HG03135 (cell line): ENCODE measurements at regions not wholly inside any gene's neighbourhood (a gene's known extent, or its start where the extent isn't known, plus 50 kb on each side); places are given as distances from the start of the nearest gene placed in this dataset.

Experiments
- ATAC-seq: cut with Tn5 transposase; IDR thresholded peaks from one replicate; pipeline ENCODE4 v1.9.1; 2021; ENCODE audit warnings: mild to moderate bottlenecking, moderate library complexity; ENCODE audit not compliant: unreplicated experiment

DNA sequence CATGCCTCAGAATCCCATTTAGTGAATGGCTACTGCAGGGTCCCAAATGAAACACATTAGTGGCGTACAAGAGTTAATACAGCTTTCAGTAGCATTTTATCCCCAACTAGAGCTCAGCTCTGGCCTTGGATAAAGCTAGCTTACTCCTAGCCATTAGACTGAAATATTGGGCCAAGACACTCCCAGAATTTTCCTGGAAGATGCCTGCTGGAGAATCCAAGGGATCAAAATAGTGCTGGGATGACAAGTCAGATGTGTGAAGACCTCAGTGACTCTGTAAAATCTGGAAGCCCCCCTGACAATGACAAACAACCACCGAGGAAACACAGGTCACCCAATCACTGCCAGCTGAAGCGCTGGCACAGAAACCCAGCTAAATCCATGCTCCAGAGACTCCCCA is 303.1 kb upstream of the SORL1-AS1 start:
- ATAC-seq, result no peak

DNA sequence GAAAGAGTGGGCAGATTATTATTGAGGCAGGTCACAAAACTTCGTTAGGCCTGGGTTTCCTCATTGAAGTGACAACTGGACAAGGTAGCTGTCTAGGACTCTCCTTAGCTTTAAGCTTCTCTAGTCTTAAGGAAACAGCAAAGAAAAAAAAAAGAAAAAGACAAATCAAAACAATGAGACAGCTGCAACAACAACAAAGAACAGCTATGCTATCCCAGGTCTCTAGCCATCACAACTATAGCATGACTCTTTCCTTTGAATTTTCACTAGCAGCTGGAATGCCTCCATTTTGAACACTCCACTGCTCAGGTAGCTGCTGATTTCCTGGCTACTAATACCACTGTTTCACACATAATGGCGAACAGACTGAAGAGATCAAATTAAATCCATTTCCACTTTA is 302.4 kb upstream of the SORL1-AS1 start:
- ATAC-seq, result no peak

DNA sequence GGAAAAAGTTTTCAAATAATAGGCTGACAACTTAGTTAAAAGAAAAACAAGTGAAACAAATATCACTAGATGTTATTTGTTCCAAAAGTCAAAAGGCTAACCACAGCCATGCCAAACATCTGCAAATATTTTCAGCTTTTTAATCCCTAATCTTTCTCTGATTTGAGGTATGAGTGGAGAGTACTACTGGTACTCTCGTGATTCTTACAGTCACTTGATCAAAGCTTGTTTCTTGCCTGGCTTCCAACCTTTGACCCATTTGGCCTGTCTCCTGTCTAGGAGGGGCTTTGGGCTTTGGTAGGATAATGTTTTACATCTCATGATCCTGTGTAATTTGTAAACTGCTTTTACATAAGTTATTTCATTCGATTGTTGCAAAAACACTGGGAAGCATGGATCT is 301.8 kb upstream of the SORL1-AS1 start:
- no peak for ATAC-seq

DNA sequence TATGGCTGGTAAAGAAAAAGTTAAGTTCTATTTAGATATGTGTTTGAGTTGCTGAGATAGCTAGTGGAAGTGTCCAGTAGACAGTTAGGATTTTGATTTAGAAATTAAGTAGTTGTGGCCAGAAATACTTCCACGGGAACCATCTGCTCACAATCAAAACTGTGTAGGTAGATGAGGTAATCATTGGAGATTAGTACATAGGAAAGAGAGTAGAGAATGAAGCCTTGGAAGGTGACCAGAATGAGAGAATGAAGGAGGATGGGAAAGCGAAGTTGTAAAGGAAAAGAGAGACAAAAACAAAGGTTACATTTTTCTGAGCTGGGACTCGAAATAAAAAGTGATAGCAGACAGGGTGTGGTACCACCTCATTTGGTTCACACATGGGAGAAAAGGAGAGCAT is 296.9 kb upstream of the SORL1-AS1 start:
- ATAC-seq, result no peak

DNA sequence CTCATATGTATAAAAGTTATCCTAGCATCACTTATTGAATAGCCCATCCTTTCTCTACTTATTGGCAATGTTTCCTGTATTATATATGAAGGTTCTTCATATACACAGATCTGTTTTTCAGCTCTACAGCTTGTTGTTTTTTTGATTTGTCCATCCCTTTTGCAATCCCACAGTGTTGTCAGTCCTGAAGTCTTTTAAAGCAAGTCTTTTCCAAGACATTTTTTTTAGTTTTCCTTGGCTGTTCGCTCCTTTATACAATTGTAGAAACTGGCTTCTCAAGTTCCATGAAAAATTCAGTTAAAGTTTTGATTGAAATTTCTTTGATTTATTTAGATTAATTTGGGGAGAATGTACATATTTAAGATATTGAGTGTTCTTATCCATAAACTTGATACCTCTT is 295.3 kb upstream of the SORL1-AS1 start:
- no peak for ATAC-seq

DNA sequence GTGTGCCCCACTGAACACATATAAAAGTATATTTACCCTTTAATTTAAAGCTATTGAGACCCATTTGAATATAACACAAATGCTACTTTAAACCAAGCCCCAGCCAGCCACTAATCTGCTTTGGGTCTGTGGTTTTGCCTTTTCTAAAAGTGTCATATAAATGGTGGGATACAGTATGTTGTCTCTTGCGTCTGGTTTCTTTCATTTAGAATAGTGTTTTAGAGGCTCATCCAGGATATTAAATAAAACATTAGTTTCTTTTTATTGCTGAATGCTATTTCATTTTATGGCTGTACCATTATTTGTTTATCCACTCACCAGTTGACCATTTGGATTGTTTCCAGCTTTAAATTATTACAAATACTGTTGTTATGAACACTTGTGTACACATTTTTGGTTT is 290.5 kb upstream of the SORL1-AS1 start:
- ATAC-seq, result no peak

DNA sequence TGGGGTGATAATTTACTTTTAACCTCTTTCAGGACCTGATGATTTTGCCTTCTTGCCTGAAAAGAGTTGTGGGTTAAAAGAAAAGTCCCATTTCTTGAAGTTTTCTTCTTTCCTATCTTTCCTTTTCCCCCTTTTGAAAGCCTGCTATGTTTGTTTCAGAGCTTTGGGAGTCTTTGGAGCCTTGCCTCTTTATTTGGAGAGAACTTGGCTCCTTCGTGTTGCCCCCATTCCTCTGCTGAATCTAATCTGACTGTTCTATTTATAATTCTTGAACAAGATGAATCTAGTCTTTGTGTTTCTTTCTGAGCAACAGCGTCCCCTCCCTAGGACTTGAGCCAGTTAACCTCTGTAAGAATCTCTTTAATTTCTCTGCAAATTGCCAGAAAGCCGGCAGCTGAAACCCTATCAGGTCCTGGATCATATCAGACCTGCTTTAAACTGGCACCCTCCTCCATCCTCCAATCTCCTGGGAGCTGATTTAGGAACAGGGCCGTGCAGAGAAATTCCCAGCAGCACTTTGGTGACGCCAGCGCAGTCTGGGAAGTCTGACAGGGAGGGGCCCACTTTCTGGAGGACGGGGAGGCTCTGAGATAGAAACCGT is 289.1 kb upstream of the SORL1-AS1 start:
- ATAC-seq, result no peak

DNA sequence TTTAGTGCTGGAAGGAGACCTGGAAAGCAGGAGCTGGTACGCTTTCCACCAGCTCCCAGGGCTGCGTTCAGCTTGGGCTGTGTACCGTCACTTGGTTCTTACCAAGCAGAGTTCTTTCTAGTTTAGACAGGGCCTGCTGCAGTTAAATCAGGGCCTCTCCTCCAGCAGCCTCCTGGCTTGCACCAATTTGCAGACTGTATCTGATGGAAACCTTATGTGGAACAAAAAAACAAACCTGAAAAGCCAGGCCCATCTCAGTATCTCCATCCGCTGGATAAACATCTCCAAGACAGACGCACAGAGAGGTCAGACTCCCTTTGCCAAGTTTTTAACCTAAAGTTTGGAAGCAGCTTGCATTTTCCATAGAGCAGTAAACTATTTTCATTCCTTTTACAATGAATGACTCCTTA is 288.6 kb upstream of the SORL1-AS1 start:
- ATAC-seq, result no peak

DNA sequence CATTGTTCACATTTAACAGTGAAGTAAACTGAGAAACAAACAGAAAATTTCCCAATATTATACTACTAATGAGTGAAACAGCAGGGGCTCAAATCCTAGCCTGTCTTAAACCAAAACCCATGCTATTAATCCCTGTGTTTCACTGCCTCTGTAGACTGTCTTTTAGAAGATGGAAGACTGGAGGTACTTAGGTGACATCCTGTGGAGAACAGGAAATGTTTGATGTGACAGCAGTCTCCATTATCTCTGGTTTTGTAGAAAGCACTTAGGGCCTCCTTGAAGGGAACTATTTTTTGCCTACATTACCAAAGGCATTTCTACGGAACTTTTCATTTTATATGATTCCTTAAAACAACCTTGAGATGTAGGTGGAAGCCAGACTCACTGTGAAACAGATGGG is 288.1 kb upstream of the SORL1-AS1 start:
- ATAC-seq, result no peak

DNA sequence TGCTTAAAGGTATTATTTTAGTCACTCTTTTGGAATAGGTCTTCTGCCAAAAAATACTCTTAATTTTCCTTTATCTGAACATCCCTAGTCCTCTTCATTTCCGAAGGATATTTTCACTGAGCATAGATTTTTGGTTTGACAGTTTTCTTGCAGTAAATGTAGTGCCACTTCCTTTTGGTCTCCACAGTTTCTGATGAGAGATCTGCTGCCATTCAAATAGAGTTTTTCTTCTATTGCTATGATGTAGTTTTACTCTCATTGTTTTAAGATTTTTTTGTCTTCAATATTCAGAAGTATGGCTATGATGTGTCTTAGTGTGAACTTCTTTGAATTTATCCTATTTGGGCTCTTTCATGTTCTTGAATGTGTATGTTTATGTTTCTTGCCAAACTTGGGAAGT is 281.1 kb upstream of the SORL1-AS1 start:
- ATAC-seq, result no peak

DNA sequence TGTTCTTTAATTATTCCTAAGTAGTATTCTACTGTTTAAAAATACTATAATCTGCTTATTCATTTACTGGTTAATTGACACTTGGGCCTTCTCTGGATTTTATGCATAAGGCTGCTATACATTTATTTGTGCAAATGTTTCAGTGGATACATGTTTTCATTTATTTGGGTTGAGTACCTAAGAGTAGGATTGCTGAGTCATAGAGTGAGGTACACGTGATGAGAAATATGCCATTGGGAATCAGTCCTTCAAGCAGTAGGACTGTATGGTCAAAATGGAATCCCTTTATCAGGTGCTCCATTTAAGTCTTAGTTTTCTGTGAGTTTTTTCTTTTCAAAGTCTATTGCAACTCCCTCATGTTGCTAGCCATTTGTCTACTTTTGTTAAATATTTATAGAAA is 275.2 kb upstream of the SORL1-AS1 start:
- ATAC-seq, result no peak

DNA sequence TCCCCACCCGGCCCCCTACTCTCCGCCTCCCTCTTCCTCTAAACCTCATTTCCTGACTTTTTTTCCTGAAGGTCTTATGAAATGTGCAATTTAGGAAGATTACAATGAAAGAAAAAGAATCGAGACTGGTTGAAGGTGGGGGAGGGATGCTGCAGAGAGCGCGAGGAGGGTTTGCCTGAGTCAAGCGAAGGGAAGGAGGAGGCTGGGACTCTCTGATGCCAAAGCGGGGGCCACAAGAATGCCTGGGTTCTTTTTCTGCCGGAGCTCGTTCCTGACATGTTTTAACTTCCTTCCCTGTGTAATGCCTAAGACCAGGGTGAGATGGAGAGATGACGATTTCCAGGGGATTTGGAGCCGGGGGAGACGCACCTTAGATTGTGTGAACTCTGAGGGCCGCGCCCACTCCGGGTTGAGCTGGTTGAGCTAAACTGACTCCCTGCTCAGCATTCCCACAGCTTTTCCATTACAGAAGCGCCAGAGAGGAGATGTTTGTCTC is 270.5 kb upstream of the SORL1-AS1 start:
- ATAC-seq, result no peak

DNA sequence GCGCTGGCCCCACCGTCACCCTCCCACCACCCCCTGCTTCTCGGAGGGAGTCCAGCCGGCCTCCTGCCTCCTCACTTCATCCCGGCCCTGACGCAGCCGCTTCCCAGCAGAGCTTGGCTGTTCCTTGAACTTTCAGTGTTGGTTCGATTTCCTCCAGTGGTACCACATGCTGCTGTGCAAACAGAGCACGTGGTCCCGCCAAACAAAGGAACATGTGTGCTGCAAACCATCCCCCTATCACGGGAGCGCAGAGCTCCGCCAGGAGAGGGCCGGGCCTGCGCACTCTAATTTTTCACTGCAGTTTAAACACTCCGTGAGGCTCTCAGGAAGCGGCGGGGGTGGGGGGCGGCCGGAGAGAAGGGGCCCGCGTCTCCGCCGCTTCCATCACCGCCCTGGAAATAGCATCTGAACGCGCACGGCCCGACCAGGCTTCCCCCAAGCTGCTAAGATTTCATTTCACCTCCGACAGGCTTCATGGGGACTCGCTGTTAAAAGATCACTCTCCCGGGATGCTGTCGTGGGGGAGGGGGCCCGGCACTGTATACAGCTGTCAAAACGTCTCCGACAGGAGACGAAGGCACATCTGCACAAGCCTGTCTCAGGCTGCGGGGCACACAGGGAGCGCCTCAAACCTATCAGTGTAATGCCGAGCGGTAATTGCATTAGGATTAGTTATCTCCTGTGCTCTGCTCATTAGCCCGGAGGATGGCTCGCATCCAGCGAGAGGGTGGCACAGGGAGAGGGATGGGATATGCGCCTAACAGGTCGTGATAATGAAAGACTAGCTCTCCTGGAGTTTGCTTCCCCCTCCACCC is 269.9 kb upstream of the SORL1-AS1 start:
- no peak for ATAC-seq

DNA sequence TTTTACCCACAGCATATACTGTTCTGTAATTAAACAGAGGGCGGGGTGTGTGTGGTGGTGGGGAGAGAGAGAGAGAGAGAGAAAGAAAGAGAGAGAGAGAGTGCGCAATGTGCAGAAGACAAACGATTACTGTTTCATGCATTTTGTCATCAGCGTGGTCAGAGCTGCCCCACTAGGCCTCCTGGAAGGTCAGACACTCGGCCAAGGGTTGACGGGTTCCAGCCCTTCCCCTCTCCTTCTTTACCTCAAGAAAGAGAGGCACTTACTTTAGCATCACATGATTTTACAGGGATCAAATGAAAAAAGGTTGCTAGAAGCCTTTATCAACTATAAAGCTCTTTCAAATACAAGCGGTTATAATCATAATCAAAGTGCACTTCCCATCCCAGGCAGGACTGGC is 269.2 kb upstream of the SORL1-AS1 start:
- no peak for ATAC-seq

DNA sequence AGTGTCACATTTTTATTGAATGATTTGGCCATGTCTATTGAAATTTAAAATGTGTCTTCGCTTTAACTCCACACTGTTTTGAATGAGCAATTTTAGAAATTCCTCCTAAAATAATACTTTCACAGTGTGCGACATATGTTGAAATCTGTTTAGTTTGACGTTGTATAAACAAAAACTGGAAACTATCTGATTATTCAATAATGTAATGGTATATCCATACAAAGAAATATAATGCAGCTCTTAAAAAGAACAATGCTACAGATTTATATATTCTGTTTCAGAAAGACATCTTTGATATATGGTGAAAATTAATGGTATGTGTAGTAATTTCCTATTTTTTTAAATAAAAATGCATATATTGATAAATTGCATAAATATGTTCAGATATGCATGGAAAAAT is 268.7 kb upstream of the SORL1-AS1 start:
- no peak for ATAC-seq

DNA sequence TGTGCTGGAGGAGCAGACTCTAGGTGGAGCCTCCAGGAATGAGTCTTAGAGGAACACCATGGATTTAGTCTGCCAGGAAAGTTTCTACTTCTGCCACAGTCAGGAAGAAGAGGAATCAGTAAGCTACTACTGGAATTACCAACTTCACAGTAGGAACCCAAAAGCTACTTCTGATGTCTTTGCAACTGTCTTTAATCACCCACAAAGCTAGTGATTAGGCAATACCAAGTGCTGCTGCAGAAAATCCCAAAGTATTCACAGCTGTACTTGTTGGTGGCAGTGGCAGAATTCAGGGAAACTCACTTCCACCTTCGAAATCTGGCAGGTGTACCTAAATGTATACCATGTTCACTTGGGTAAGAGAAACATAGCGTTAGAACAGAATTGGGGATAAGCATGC is 264.5 kb upstream of the SORL1-AS1 start:
- no peak for ATAC-seq

DNA sequence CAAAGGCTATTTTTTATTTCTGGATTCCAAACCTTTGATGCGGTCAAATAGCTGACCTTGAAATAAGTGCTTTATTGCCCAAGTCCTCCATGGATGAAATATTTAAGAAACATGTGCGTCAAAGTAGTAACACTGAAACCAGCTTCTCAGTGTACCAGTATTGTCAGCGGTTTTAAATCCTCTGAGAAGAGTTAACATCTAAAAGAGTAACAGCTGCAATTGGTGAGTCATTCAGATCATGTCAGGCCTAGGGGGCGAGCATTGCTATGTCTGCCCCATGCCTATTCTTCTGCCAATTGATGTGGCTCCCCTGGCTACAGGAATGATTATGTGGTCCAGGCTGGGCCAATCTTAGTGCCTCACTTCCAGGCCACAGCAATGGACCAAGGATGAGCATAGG is 263.3 kb upstream of the SORL1-AS1 start:
- no peak for ATAC-seq

DNA sequence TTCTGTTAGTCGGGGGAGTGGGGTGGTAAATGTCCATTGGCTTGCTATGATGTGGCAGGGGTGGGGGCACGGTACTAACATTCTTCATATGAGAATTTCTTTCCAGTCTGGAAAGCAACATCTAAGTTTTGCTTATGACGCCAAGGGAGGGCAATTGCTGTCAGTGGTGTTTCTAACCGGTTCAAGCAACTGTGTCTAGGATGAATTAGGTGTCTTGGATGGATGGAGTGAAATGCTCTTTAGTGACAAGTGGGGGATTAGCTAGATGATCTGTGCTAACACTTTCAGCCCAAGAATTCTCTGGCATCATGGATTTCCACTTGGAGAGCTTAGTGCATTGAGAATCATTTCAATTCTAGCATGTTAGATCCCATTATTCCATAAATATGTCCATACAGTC is 262.6 kb upstream of the SORL1-AS1 start:
- no peak for ATAC-seq

DNA sequence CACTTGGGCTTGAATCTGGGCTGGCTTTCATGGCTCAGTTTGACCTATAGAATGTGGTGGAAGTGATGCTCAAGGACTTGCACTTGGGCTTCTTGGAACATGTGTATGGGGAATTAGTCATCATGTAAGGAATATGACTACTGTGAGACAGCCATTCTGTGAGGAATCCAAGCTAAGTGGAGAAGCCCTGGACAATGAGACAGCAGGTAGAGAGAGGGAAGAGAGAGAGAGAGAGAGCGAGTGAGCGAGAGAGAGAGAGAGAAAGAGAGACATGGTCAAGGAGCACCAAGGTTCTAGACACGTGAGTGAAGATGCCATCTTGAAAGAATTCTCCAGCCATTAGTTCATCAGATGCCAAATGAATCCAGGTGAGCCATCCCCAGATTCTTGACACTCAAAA is 261.6 kb upstream of the SORL1-AS1 start:
- no peak for ATAC-seq

DNA sequence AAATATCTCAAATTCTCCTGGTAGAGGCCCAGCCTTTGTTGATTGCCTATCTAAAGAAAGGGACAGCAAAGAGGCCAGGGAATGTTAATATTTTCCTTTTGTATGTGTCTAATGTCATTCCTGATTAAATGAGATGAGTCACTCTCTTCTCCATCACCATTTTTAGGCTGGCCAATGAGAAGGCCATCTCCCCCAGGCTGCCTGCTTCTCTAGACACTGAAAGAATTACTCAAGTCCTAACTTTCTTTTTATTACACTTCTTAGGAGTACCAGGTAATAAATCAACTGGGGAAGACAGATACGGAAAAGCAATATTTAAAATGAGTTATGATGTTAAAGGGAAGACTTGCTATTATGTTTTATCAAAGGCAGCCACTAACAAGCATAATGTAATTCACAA is 259.2 kb upstream of the SORL1-AS1 start:
- ATAC-seq, result no peak

DNA sequence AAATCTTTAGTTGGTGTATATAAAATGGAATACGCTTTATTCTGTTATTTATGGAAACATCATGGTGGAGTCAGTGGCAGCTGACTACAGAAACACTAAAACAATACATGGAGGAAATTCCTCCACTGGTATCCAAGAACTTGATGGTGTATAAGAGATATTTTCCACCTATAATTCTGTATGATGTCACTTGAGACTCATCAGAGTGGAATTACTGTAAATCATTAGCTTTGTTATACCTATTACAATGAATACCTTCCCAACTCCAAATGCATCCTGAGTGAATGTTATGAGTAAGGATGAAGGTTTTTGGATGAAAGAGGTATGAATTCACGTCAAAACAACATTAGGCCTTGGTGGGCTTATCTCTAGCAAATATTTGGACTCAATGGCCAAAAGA is 258.5 kb upstream of the SORL1-AS1 start:
- ATAC-seq, result no peak

DNA sequence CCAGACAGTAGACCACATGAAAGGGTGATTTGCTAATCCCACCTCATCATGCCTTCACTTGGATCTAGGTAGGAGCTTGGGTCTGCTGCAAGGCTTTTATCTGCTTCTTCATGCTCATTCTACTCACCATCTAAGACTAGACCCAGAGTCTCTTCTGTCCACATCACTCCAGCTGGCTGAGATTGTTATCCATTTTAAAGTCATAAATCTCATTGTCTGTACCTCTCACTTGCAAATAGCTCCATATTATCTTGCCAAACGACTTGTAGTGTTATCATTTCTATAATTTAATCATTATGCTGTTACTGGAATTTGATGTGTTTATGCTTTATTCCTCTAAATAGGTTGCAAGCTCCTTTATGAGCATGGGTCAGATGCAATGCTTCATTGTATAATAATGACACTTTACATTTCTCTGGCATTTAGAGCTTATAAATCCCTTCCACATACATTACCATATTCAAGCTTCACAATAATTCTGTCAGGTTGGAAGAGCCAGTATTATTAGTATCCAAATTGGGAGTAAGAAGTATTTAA is 254.2 kb upstream of the SORL1-AS1 start:
- ATAC-seq, result no peak
